ENCODE measurements at regions not wholly inside any gene's neighbourhood (a gene's known extent, or its start where the extent isn't known, plus 50 kb on each side); places are given as distances from the start of the nearest gene placed in this dataset.

- no peak for TF ChIP-seq EZH2 (IDR thresholded peaks at IDR 0.05; ENCODE audit: low read length, unreplicated experiment)
- TF ChIP-seq, protein P1, sequence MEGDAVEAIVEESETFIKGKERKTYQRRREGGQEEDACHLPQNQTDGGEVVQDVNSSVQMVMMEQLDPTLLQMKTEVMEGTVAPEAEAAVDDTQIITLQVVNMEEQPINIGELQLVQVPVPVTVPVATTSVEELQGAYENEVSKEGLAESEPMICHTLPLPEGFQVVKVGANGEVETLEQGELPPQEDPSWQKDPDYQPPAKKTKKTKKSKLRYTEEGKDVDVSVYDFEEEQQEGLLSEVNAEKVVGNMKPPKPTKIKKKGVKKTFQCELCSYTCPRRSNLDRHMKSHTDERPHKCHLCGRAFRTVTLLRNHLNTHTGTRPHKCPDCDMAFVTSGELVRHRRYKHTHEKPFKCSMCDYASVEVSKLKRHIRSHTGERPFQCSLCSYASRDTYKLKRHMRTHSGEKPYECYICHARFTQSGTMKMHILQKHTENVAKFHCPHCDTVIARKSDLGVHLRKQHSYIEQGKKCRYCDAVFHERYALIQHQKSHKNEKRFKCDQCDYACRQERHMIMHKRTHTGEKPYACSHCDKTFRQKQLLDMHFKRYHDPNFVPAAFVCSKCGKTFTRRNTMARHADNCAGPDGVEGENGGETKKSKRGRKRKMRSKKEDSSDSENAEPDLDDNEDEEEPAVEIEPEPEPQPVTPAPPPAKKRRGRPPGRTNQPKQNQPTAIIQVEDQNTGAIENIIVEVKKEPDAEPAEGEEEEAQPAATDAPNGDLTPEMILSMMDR (conservative IDR thresholded peaks at IDR 0.05; ENCODE audit: low read depth, low read length): no peak
Measured at GRCh38 chr3:117114517-117115265, 405.1 kb downstream of the TUSC7 start.

Data from PC-3 (cell line).